Stimulated activated CD4-positive, alpha-beta T cell treated with anti-CD3 and anti-CD28 coated beads, Interleukin-4, amount 100 ng/mL, for 4 hours (primary cell): ENCODE measurements at regions not wholly inside any gene's neighbourhood (a gene's known extent, or its start where the extent isn't known, plus 50 kb on each side); places are given as distances from the start of the nearest gene placed in this dataset.

Experiments
- DNase-seq, 2 experiments: peaks; one replicate each; pipeline ENCODE4 v3.0.0-alpha.2; 2020

DNA sequence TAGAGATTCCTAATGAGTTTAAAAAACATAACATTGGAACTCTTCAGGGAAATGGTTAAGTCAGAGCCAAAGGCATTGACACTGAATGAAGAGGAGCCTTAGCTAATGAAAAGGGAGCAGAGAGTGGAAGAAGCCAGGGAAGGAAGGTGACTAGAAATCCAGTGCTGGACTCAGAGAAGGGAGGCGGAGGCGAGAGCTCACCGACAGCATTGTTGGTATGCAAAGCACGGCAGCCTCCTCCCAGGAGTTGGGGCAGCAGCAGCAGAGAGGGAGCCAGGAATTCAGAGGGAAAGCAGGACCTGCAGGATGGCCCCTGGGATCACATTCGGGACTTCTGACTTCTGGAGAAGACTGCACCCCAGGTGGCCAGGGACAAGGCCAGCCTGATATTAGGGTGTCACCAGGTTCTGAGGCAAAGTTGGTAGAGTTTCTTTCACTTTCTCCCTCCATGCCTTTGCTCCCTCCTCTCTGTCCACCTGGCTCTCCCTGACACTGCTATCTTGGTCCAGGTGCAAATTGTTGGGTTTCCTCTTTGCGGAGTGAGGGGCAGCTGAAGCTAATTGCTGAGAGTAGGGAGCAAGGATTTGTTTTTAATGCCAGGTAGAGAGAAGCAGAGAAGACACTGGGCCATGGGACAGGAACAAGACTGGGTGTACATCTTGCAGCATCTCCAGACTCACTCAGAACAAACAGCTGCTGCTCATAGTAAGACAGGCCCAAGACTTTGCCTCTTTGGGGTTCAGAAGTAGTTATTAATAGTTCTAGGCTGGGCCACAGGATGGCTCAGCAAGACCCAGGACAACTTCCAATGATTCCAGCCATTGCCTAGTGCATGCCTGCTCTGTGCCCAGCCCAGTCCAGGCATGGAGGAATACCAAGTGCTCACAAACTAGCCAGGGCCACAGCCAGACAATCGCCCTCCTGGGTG is 157.9 kb downstream of the TLE3 start:
- DNase-seq, result no peak

DNA sequence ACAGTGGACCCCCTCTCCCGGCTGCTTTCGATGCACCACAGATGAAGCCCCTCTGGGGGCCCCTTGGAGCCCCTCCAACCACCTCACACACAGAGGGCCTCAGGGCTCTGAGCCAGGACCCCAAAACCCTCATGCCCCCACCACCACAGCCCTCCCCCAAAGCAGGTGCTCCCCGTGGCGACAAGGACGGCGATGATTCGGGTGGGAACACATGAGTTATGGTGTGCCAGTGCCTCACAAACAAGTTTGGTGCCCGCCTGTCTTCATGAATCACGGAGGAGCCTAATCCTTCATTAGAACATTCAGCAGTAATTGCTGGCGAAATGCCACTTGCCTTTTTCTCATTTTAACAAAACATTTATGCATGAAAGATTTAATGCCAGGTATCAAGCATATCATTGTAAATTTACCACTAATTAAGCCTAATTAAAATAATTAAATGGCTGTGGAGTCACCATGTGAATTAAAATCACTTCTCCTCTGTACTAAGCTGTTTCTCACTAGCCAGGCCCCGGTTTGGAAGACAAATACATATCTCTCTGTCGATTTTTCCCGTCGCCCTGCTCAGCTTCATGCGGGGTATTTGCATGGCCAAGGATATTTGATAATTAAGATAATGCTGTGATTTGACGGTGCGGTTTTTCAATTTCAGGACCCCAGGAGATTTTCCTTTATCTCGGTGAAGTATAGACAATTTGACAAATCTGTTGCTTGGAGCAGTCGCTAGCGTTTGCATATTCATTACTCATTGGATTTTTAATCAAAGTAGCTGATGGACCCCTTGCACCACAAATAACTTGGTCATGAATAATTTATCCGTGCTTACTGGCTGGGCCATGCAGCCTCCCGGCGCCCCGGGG is 157.0 kb downstream of the TLE3 start:
- no peak for DNase-seq

DNA sequence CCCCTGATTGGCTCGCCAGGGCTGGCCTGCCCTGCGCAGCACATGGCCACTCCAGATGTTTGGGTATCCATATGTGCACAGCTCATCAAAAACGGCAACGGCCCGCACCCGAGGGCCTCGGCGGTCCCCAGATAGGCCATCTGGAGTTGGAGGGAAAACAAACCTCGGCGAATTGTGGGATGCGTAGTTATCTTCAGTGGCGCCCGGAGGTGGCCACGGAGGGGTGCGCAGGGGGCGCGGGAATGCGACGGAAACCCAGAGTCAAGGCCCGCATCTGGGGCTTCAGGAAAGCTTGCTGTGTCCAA is 156.5 kb downstream of the TLE3 start:
- no peak for DNase-seq

DNA sequence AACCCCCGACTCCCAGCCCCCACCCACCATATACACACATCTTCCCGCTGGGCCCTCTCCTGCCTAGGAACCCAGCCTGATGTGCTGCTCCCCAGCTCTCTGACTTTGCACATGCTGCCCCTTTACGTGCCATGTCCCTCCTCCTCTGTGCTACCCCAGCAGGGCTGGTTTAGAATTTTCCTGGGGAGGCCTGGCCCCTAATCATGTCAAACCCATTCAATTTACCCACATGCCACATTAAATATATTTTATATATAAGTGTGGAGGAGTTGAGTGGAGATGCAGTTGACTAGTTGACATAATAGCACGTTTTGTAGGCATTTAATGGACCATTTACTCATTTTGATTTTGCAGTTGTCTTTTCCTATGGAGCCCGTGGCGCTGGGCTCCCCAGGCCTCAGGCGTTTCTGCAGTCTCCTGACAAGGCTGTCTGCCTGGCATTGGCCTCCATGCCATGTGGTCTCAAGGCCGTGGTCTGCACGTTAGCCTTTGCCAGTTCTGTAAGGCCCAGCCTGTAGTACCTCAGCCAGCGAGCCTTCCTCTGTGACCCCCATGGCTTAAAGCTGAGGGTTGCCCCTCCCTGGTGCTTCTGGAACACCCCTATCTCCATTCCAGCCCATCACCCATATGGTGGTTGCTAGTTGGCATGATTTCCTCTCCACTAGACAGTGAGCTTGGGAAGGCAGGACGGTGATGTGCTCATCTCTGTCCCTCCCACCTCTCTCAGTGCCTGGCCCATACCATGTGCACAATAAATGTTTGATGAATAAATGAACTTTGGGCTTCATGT is 155.8 kb downstream of the TLE3 start:
- no peak for DNase-seq

DNA sequence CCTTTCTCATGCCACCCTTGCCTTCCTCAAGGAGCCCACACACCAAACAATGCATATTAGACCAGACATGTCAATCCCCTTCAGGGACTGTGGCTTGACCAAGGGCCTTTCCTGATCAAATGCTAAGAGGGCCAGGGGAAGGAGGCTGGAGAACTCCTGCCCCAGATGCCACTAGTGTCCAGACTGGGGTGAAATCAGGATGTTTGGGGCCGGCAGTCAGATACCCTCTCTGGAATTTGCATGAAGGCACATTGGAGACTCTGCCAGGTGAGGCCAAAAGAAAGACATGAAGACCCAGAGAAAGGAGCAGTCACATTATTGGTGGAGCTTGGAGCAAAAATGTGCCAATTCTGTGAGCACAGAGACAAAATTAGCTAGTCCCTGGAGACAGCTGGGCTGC is 154.1 kb downstream of the TLE3 start:
- DNase-seq, result no peak

DNA sequence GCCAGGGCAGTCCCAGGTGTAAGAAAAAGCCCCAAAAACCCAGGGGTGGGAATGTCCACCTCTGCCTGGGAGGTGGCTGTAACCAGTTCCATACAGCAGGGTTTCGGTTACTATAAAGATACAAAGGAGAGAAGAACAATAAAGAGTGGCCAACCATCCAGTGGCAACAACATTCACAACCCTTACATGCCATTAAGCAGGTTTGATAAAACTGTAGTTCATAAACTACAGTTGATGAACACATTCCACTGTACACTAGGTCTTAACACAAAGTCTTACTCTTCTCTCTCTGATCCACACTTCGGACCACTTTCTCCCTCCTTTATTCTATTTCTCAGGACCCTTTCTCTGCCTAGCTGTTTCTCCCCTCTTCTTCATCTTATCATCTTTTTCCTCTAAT is 152.0 kb downstream of the TLE3 start:
- DNase-seq, result no peak

DNA sequence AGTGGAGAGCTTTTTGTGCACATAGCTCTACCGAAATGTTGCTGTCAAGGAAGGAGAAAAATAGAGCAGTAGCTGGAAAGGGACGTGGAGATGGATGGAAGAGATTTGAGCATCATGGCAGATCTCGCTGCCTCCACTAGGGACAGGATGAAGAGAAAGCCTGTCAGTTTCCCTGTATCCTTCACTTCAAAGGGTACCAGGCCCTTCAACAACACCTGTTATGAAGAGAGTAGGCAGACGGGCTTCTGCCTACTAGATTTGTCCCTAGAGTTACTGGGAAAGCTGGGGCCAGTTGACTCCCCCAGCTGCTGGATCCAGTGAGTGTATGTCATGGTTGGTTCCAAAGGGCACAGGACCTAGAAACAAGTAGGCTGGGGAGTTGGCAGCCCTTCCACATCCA is 150.8 kb downstream of the TLE3 start:
- DNase-seq, result no peak

DNA sequence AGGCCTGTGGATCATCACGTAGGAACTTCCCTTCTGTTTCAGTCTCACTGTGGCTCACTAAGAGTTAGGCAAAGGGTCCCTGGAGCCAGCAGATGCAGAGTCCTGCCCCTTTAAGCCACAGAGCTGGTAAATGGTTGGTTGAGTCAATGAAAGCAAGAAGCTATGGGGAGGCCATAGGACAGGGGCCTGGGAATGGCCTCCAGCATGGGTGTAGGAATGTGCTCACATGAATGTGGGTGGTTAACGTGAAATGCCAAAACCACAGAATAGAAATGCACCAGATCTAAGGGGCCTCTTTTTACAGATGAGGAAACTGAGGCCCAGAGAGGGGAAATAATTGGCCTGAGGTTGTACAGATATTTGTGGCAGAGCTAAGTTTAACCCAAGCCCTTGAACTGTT is 150.3 kb downstream of the TLE3 start:
- no peak for DNase-seq

DNA sequence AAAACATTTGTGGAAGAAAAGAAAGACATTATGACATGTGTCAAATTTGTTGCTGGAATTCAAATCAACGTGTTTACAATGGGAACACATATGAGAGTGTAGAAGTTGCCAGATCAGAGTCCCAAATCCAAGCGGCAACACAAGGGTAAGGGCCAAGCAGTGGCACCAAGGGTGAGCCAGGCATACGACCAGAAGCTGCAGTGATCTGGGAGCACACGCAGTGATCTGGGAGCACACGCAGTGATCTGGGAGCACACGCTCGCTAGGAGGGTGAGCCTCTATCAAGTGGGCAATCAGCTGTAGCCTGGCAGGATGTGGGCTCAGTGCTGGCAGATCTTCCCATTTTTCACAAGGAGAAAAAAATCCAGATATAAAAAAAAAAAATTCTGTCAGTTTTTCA is 148.2 kb downstream of the TLE3 start:
- no peak for DNase-seq

DNA sequence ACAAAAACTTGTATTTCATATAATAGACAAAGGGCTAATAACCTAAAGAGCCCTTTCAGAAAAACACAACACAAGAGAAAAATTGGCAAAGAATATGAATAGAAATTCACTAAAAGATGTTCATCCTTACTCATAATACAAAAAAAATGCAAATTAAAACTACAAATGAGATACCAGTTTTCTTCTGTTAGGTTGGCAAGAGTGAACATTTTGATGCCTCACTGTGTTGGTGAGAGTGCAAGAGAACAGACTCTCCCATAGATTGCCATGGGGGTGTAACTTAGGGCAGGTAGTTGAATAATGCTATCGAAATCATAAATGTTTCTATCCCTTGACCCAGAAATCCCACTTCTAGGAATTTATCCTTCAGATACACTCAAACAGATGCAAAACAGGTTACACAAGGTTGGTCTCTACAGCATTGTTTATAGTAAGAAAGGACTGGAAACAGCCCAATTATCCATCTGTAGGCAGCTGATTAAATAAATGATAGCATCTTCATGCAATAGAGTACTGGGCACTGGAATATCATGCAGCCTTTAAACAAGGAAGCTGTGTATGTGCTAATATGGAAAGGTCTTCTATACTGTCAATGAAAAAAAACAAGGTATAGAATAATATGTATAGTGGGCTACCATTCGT is 146.3 kb downstream of the TLE3 start:
- no peak for DNase-seq

DNA sequence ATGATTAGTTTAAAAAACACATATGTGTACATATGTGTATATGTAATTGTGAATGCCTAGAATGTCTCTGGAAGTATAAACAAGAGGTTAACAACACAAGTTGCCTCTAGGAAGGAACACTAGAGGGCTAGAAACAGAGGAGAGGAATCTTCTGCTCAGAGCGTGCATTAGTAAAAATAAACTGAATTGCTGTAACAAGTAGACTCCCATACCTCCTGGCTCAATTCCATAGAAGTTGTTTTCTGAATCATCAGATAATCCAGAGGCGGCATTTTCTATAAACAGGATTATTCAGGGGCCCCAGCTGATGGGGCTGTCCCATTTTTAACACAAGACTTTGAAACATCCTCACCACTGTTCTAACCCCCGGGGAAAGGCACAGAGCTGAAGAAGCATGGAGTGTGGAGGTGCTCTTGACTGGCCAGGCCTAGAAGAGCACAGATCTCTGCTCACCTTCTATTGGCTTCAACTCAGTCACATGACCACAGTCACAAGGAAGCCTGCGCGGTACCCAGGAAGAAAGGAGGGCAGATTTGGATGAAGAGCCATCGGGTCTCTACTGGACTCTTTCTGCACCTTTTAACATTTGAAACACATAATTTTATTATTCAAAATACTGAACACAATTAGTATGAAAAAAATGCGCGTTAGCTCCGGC is 145.7 kb downstream of the TLE3 start:
- DNase-seq, result no peak

DNA sequence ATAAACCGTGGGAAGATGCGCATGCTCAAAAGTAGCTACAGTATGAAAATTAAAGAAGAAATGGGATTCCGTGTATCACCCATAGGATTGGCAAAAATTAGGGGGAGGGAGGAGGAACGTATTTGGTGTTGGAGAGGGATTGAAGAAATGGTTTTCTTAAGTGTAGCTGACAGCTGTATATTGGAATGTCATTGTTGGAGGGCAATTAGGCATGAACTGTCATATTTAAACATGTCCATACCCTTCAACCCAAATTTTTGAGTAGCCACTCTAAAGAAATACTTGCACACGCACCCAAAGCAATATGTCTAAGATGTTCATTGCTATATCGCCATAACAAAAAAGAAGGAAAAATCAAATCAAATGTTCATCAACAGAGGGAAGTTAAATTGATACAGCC is 144.7 kb downstream of the TLE3 start:
- no peak for DNase-seq

DNA sequence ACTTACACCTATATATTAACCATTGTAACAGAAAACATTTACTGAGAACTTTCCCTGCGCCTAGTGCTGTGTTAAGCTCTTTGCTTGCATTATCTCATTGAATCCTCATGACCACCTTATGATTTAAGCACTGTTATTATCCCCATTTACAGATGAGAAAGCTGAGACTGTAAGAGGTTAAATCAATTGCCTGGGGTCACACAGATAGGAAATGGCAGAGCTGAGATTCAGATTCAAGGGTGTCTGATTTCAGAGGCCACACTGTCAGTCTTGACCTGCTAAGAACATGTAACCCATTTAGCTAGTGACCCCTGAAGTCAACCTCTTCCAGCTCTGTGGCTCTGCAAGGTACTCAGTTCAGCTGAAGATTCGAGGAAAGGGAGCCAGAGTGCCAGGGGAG is 143.9 kb downstream of the TLE3 start:
- DNase-seq, result no peak

DNA sequence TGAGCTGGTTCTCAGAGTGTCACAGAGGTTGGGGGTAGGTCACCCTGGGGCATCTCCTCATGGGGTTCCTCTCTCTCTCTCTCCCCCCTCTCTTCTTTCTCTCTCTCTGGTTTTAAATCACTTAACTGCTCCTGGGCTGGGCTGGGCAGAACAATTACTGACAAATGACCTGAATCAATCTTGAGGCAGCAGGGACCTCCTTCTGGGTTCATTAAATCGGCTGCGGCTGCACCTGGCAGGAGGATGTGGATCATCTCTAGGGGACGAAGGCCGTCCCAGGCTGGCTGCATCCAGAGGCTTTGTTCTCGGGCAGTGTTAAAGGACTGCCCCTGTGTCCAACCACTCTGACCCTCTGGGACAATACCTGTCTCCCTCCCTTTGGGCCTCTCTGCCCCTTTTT is 143.1 kb downstream of the TLE3 start:
- no peak for DNase-seq

DNA sequence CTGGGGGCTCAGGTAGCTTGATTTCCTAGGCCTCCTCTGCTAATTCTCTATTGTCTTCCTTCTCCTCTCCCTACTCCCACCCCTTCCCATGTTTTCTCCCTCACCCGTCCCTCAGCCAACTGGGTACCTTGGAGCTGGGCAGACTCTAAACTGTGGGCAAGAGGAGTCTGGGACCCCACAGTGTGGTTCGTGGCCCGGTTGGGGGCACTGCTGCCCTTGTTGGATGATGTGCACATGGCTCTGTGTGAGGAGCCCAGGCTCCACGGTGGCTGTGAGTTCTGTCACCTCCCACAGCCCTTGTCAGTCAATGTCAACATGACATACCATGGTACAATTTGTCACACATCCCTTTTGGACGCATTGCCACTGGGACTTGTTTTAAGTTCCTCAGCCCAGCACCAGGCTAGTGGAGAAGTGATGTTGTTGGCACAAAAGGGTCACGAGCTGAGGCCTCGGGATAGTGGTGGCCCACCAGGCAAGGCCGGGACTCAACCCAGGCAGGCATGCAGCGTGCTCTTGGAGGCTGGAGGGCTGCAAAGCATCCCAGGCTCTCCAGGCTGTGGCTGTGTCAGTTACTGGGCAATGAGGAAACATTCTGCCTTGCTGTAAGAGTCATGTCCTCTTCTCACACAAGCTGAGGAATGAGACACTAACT is 142.3 kb downstream of the TLE3 start:
- DNase-seq, result no peak

DNA sequence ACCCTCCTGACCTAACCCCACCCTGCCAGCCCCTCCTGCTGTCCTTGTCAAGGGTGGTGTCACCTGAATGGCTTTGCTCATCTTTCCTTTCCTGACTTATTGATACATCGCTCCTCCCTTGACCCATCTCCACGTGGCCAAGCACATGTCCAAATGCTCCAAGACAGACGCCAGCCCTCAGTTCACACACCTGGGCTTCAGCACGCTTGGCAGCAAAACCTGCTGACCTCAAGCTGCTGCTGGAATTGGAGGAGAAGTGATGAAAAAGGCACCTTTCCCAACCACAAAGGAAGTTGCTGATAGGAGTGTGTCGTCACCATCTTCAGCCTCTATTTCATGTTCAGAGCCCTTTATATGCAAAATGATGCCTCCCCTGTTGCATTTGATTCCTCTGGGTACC is 141.3 kb downstream of the TLE3 start:
- DNase-seq, result no peak

DNA sequence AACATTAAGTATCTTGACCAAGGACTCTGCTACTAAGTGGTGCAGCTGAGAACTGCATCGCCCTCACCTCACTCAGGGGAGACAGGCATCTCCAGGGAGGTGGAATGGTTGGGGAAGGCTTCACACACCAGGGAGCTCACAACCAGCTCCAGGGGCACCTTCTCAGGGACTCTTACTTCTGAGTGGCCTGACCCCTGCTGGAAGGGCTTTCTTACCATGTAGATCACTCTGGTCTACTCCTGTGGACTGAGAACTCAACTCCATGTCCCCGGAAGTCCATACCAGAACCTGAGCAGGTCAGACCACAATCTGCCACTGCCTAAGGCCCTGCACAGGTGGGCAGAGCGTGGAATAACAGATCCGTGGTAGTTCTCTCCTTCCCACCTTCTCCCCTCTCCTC is 140.5 kb downstream of the TLE3 start:
- no peak for DNase-seq

DNA sequence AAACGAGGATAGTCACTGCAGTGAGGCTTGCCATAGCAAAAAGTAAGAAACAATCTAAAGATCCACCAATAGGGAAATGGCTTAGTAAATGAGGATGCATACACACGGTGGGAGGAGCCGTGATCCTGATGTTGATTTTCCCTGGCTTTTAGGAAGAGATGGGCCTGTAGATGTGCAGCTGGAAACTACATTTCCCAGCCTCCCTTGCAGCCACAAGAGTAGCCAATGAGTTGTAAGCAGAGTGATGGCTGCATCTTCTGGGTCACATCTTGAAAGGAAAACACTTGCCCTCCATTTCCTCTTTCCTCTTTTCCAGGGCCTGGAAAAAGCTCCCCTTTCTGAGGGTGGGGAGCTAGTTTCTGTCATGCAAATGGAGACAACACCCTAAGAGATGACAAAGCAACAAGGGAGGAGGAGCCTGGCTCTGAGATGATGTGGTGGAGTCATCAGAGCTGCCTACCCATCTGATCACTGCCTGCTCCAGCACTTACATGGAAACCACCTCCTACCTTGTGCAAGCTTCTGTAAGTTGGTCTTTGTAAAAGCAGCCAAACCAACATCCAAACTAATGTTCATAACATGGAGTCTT is 139.1 kb downstream of the TLE3 start:
- DNase-seq, result no peak

DNA sequence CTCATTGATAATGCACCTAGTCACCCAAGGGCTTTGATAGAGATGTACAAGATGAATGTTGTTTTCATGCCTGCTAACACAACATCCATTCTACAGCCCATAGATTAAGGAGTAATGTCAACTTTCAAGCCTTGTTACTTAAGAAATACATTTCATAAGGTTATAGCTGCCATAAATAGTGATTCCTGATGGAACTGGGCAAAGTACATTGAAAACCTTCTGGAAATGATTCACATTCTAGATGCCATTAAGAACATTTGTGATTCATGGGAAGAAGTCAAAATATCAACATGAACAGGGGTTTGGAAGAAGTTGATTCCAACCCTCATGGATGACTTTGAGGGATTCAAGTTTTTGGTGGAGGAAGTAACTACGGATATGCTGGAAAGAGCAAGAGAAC is 135.2 kb downstream of the TLE3 start:
- no peak for DNase-seq

DNA sequence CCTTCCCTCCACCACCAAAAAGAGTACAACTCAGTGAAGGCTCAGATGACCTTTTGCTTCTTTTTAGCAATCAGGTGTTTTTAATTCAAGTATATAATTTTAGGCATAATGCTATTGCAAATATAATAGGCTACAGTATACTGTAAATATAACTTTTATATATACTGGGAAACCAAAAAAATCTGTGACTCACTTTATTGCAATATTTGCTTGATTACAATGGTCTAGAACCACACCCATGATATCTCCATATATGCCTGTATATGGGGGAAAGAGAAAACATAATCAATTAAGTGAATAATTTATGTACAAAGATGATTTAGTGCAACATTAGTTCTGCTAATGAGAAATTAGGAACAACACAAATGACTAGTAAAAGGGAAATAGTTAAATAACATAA is 134.3 kb downstream of the TLE3 start:
- no peak for DNase-seq

DNA sequence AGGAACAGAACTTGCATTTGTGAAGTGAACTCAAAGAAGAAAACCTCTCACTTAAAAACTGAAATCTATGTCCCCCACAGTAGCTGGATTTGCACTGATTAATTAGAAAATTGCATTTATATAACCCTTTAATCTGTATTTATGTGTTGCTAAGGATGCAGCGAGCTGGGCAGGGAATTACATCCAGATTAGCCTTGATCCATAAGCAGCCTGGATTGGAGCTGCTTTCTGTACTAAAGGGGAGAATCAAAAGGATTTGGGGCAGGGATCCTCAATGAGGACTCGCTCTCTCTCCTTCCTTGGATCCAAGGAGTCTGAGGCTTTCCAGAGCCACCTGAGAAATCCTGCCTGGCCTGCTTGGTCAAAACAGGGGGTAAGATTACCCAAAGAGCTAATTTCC is 125.9 kb downstream of the TLE3 start:
- no peak for DNase-seq

DNA sequence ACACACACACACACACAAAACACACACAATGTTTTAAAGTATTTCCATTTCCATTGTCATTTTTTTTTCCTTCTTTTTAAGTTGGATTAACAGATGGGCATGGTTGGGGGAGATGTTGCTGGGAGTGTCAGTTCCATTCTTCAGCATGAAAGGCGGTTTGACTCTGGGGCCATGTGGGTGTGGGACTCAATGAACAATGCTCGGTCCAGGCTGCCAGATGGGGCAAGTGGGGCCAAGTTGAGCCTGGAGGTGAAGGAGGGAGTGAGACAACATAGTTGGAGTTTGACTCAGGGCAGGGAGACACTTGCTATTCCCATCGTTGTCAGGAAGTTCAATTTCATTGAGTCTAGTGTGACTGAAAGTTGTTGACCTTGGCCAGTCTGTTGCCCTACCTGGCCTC is 125.3 kb downstream of the TLE3 start:
- DNase-seq, result no peak
